Naive thymus-derived CD4-positive, alpha-beta T cell (primary cell): ENCODE measurements at regions not wholly inside any gene's neighbourhood (a gene's known extent, or its start where the extent isn't known, plus 50 kb on each side); places are given as distances from the start of the nearest gene placed in this dataset.
A peak's percentile ranks its signal among the peaks of the same experiment; 100 is the strongest.

ENCODE experiments used
- ATAC-seq: fragments of 150-1000 bp; cut with Tn5 transposase; 2 replicates; pipeline ENCODE4 v1.10.0; 2021; ENCODE audit warnings: mild to moderate bottlenecking, moderate library complexity
- CTCF ChIA-PET: fragments of 350-600 bp; sonication (Branson Sonifier 250); formaldehyde crosslinking; loops from one replicate; lab custom pipeline; 2021; ENCODE audit warnings: antibody characterized with exemption; lab: Charles Lee
- POLR2A ChIA-PET: fragments of 350-600 bp; sonication (Branson Sonifier 250); formaldehyde crosslinking; loops from one replicate; lab custom pipeline; 2021; ENCODE audit warnings: antibody characterized with exemption, inconsistent platforms; lab: Charles Lee
- DNase-seq, 9 donors: peaks; one replicate each; pipeline versions ENCODE4 v3.0.0 to v3.0.0-alpha.2; 2020 to 2022; ENCODE audit warnings: mixed read lengths in 1 of 9
- H3K27ac ChIP-seq: one replicate; pipeline ENCODE4 v1.7.0; 2013; ENCODE audit warnings: mild to moderate bottlenecking, low read depth, low read length, moderate library complexity
- H3K27me3 ChIP-seq, 2 donors: one replicate each; pipeline ENCODE4 v1.7.0; 2013; ENCODE audit warnings: low read length in 2 of 2, mild to moderate bottlenecking in 2 of 2, moderate library complexity in 2 of 2; ENCODE audit not compliant: control insufficient read depth in 2 of 2, insufficient read depth in 2 of 2
- H3K36me3 ChIP-seq, 3 experiments: 1 replicate in 2 of 3; 2 replicates in 1 of 3; pipeline ENCODE4 v1.7.0; 2013; ENCODE audit warnings: low read length in 3 of 3, mild to moderate bottlenecking in 3 of 3, moderate library complexity in 1 of 3; ENCODE audit not compliant: insufficient read depth in 3 of 3, control insufficient read depth in 2 of 3
- H3K4me1 ChIP-seq, 2 donors: one replicate each; pipeline ENCODE4 v1.7.0; 2013; ENCODE audit warnings: low read length in 2 of 2, mild to moderate bottlenecking in 2 of 2, moderate library complexity in 1 of 2; ENCODE audit not compliant: control insufficient read depth in 2 of 2, insufficient read depth in 2 of 2
- H3K4me3 ChIP-seq: 2 replicates; pipeline ENCODE4 v1.7.0; 2013; ENCODE audit warnings: mild to moderate bottlenecking, low read length
- H3K9me3 ChIP-seq, 3 experiments: 1 replicate in 2 of 3; 2 replicates in 1 of 3; pipeline ENCODE4 v1.7.0; 2013; ENCODE audit warnings: low read length in 3 of 3; ENCODE audit not compliant: control insufficient read depth in 2 of 3
- H3K27ac Mint-ChIP-seq, 9 donors: one replicate each; pipeline ENCODE4 v1.8.0; 2020 to 2022; ENCODE audit warnings: mixed read lengths in 9 of 9, mild to moderate bottlenecking in 8 of 9, moderate library complexity in 5 of 9, inconsistent platforms in 2 of 9
- H3K27me3 Mint-ChIP-seq, 5 donors: one replicate each; pipeline ENCODE4 v1.8.0; 2021 to 2022; ENCODE audit warnings: mixed read lengths in 5 of 5, mild to moderate bottlenecking in 1 of 5
- H3K36me3 Mint-ChIP-seq, 5 donors: one replicate each; pipeline ENCODE4 v1.8.0; 2020 to 2022; ENCODE audit warnings: mixed read lengths in 5 of 5, mild to moderate bottlenecking in 3 of 5, inconsistent platforms in 1 of 5
- H3K4me1 Mint-ChIP-seq, 7 donors: one replicate each; pipeline ENCODE4 v1.8.0; 2020 to 2022; ENCODE audit warnings: mixed read lengths in 7 of 7, mild to moderate bottlenecking in 3 of 7, inconsistent platforms in 1 of 7
- H3K4me3 Mint-ChIP-seq, 10 donors: one replicate each; pipeline ENCODE4 v1.8.0; 2020 to 2022; ENCODE audit warnings: mild to moderate bottlenecking in 10 of 10, mixed read lengths in 10 of 10, moderate library complexity in 6 of 10, inconsistent platforms in 2 of 10
- H3K9me3 Mint-ChIP-seq, 11 donors: one replicate each; pipeline ENCODE4 v1.8.0; 2020 to 2022; ENCODE audit warnings: mixed read lengths in 11 of 11, mild to moderate bottlenecking in 4 of 11, inconsistent platforms in 1 of 11, moderate library complexity in 1 of 11
- intact Hi-C, 2 donors: fragments of 100-400 bp; cut with micrococcal nuclease; formaldehyde crosslinking; loops; one replicate each; pipeline ENCODE4 v1.15.1; 2023

DNA sequence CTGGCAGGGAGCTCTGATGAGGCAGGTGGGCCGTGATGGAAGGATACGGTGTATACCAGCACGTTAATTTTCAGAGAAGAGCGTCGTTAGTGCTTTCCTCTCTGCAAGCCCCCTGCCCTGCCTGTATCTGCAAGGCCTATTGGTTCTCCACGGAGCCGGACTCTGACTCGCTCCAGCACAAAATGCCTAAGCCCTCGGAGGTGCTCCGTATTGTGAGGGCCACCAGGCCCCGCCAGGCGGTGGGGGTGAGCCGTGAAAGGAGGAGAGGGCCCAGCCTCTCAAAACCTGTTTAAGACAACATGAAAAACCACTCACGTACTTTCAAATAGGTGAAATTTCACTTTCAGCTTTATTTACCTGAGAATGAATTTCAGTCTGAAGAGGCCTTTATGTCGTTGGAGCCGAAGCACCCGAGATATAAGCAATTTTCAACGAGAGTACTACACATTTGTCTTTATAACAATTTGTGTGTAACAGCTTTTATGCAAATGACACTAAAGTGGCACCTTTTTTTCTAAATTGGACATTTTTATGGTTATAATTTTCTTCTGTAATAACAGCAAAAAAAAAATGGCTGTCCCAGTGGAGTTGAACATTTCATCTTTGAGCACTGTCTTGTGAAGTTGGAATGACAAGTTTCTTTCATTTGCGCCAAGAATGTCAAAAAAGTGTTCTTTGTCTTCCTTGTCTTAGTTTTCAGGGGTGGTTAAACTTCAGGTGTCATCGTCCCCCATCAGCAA lies 749.5 kb downstream of the VRK1 start:
- ChIA-PET POLR2A (no interaction called here), CTCF (no interaction called here)
- ATAC-seq (no peak), DNase-seq (no peak)
- Histone ChIP-seq H3K4me1 (peaks cover 0 to 6% of the 10 kb centered on the region in 2 donors), H3K36me3 (no peaks in the 10 kb centered on the region), H3K27me3 (no peaks in the 10 kb centered on the region), H3K4me3 (no peak overlapping the region), H3K9me3 (no peaks in the 10 kb centered on the region), H3K27ac (no peak overlapping the region)
- no peak overlapping the region for H3K4me3 Mint-ChIP-seq
- no peak overlapping the region for H3K27ac Mint-ChIP-seq
- peaks cover 0 to 1% (median 0%) of the 10 kb centered on the region in 11 donors for H3K9me3 Mint-ChIP-seq
- no peaks in the 10 kb centered on the region for H3K27me3 Mint-ChIP-seq
- peaks cover 5 to 16% (median 9%) of the 10 kb centered on the region in 7 donors for H3K4me1 Mint-ChIP-seq
- intact Hi-C loops = no loop called here
- H3K36me3 Mint-ChIP-seq = peaks cover 0 to 5% (median 0%) of the 10 kb centered on the region in 5 donors

DNA sequence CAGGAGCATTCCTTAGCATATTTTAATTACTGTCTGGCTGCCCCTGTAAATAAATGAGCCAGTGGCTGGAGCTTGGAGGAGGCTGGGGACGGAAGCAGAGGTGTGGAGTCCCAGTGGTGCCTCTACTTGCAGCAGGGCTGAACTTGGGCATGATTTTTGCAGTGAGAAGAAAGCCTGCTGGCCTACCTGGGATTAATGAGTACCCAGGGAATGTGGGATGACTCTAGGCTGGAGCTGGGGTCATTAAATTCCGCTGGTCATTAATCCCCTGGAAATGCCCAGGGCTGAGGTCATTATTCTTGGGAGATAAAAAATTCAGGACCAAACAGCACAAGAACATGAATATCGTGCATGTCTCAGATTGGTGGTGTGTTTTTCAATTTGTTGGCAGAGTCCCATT lies 753.3 kb downstream of the VRK1 start:
- CTCF ChIA-PET = no interaction called here
- intact Hi-C loops = no loop called here
- H3K27ac Mint-ChIP-seq = no peak overlapping the region
- Histone ChIP-seq H3K4me3 (no peak overlapping the region), H3K36me3 (no peaks in the 10 kb centered on the region), H3K27ac (no peak overlapping the region), H3K27me3 (no peaks in the 10 kb centered on the region), H3K4me1 (no peaks in the 10 kb centered on the region), H3K9me3 (no peaks in the 10 kb centered on the region)
- ATAC-seq (no peak), DNase-seq (no peak)
- POLR2A ChIA-PET = interaction anchor here (0.9 kb wide), 1 partner anchor 52 kb away, joined by 3 read pairs; no protein-coding TSS in a partner anchor
- H3K9me3 Mint-ChIP-seq = no peaks in the 10 kb centered on the region
- peaks cover 0 to 5% (median 0%) of the 10 kb centered on the region in 5 donors for H3K36me3 Mint-ChIP-seq
- no peak overlapping the region for H3K4me3 Mint-ChIP-seq
- no peaks in the 10 kb centered on the region for H3K27me3 Mint-ChIP-seq
- peaks cover 0 to 6% (median 0%) of the 10 kb centered on the region in 7 donors for H3K4me1 Mint-ChIP-seq

DNA sequence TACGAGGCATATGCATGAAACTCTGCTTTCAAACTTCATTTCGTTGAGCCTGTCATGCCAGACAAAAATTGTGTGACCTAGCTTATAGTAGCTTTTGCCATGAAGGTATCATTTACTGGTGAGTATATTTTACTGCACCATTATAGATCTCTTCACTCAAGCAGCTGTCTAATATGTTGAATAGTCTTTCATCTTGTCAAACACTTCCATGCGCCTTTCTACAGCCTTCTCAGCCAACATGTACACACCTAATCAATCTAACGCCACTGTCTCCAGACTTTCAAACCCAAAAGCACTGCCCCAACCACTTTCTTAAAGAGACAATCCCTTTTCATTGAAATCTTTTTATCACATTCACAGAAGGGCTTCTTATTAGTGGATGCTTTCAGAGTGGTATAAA lies 757.4 kb downstream of the VRK1 start:
- DNase-seq = no peak
- no peak for ATAC-seq
- H3K27ac ChIP-seq = no peak overlapping the region
- intact Hi-C loops = no loop called here
- H3K27me3 ChIP-seq = no peaks in the 10 kb centered on the region
- Mint-ChIP-seq H3K4me3 (no peak overlapping the region), H3K9me3 (peaks cover 0 to 9% (median 2%) of the 10 kb centered on the region in 11 donors), H3K27me3 (peaks cover 0 to 2% (median 0%) of the 10 kb centered on the region in 5 donors), H3K36me3 (peaks cover under 1 to 9% (median 8%) of the 10 kb centered on the region in 5 donors), H3K4me1 (peaks cover 0 to 6% (median 0%) of the 10 kb centered on the region in 7 donors), H3K27ac (peak overlapping the region in 1 of 9 donors; percentile 43)
- no peaks in the 10 kb centered on the region for H3K9me3 ChIP-seq
- ChIA-PET CTCF (no interaction called here), POLR2A (no interaction called here)
- no peaks in the 10 kb centered on the region for H3K4me1 ChIP-seq
- H3K4me3 ChIP-seq = no peak overlapping the region
- no peaks in the 10 kb centered on the region for H3K36me3 ChIP-seq

DNA sequence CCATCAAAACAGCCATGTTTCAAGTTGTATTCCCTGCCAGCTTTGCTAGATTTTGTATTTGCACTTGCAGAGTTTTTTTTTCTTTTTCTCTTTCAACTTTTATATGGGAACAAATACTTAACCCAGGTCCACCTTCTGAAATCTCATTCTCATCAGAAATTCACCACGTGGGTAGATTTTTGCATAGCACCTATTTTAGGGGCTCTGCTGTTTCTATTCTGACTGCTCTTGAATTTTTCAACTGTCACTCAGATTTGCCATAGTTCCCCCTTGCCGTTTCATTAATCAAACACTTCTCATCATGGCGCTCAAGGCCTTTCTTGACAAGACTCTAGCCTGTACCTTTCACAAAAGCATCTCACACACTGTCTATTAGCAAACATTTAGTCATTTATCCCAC lies 767.2 kb downstream of the VRK1 start:
- ATAC-seq (no peak), DNase-seq (no peak)
- peaks cover 0 to 6% (median 0%) of the 10 kb centered on the region in 7 donors for H3K4me1 Mint-ChIP-seq
- H3K27ac Mint-ChIP-seq = peak overlapping the region in 1 of 9 donors; percentile 81
- Histone ChIP-seq H3K4me3 (no peak overlapping the region), H3K9me3 (peaks cover 0 to 6% (median 0%) of the 10 kb centered on the region in 3 experiments), H3K27ac (no peak overlapping the region), H3K36me3 (no peaks in the 10 kb centered on the region), H3K27me3 (no peaks in the 10 kb centered on the region), H3K4me1 (no peaks in the 10 kb centered on the region)
- intact Hi-C loops = no loop called here
- peaks cover 0 to 29% (median 8%) of the 10 kb centered on the region in 11 donors for H3K9me3 Mint-ChIP-seq
- ChIA-PET CTCF (no interaction called here), POLR2A (no interaction called here)
- peaks cover 16 to 22% (median 20%) of the 10 kb centered on the region in 5 donors for H3K36me3 Mint-ChIP-seq
- no peak overlapping the region for H3K4me3 Mint-ChIP-seq
- H3K27me3 Mint-ChIP-seq = peaks cover 0 to 10% (median 0%) of the 10 kb centered on the region in 5 donors

DNA sequence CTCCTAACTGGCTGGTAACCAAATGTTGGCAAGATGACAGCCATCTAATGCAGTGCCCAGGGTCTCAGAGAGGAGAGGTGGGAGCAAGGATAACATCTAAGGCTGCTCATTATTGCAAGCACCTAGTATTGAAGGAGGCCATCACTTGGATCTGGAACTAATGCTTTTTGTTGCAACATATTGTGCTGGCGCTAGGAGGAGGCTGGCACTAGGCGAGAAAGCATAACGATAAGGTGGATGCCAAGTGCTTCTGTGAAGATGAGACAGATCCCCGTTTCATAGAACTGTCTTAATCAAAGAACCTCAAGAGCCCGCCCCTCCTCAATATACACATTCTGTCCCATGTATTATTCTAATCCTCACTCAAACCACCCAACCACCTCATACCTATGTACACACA lies 774.0 kb downstream of the VRK1 start:
- POLR2A ChIA-PET = no interaction called here
- intact Hi-C loops = no loop called here
- Mint-ChIP-seq H3K9me3 (peaks cover 0 to 27% (median 5%) of the 10 kb centered on the region in 11 donors), H3K36me3 (peaks cover 3 to 17% (median 14%) of the 10 kb centered on the region in 5 donors), H3K27ac (no peak overlapping the region), H3K4me1 (peaks cover 0 to 15% (median 10%) of the 10 kb centered on the region in 7 donors), H3K27me3 (peaks cover 0 to 8% (median 0%) of the 10 kb centered on the region in 5 donors), H3K4me3 (no peak overlapping the region)
- Histone ChIP-seq H3K27me3 (no peaks in the 10 kb centered on the region), H3K4me3 (no peak overlapping the region), H3K4me1 (no peaks in the 10 kb centered on the region), H3K27ac (no peak overlapping the region), H3K36me3 (no peaks in the 10 kb centered on the region), H3K9me3 (no peaks in the 10 kb centered on the region)
- no peak for DNase-seq
- CTCF ChIA-PET = no interaction called here
- no peak for ATAC-seq

DNA sequence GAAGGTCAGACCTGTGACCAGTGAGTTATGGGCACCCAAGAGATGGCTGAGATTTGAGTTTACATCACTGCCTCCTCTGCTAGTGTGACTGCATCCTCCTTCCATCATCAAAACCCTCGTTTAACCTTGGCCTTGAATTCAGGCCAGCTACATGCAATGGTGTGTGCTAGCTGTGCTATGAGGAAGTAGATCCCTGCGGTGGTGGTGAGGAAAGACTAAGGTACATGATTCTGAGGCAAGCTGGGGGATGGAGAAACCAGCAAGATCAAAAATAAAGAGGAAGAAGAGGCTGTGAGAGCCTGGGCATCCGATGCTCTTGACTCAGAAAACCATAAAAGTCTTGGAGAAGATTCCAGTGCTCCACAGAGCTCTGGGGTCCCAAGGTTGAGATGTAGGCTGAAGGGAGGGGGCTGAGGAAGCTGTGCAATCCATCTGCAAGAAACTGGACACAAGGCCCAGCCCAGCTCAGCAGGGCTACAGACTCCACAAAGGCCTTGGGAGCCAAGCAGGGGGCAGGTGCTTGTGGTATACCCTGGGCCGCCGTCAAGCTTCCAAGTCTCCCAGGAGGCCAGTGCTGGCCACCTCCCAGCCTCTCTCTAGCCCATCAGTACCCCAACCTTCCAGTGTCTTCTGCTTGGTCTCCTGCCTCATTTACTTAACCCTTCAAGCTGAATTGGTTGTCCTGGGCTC lies 774.8 kb downstream of the VRK1 start:
- CTCF ChIA-PET = no interaction called here
- Mint-ChIP-seq H3K4me3 (no peak overlapping the region), H3K27me3 (peaks cover 0 to 8% (median 0%) of the 10 kb centered on the region in 5 donors), H3K36me3 (peaks cover 3 to 17% (median 14%) of the 10 kb centered on the region in 5 donors), H3K9me3 (peaks cover 0 to 27% (median 5%) of the 10 kb centered on the region in 11 donors), H3K4me1 (peaks cover 0 to 15% (median 10%) of the 10 kb centered on the region in 7 donors), H3K27ac (peak overlapping the region in 2 of 9 donors; percentile 8 to 68)
- H3K9me3 ChIP-seq = no peaks in the 10 kb centered on the region
- no peaks in the 10 kb centered on the region for H3K27me3 ChIP-seq
- DNase-seq = no peak
- no peak overlapping the region for H3K27ac ChIP-seq
- no peaks in the 10 kb centered on the region for H3K36me3 ChIP-seq
- intact Hi-C loops = no loop called here
- ATAC-seq = no peak
- POLR2A ChIA-PET = interaction anchor here (0.5 to 1.4 kb wide), 2 partner anchors 10 to 360 kb away, joined by 4 to 5 read pairs; no protein-coding TSS in a partner anchor
- H3K4me3 ChIP-seq = no peak overlapping the region
- no peaks in the 10 kb centered on the region for H3K4me1 ChIP-seq
